Esophagus muscularis mucosa (tissue), 4 donors: ENCODE measurements at regions not wholly inside any gene's neighbourhood (a gene's known extent, or its start where the extent isn't known, plus 50 kb on each side); places are given as distances from the start of the nearest gene placed in this dataset.

Experiments
- EP300 ChIP-seq: sonication (generic); formaldehyde crosslinking; IDR thresholded peaks from one replicate; pipeline ENCODE4 v1.6.1; 2017; ENCODE audit warnings: antibody characterized with exemption
- POLR2A ChIP-seq: fragments of 450-650 bp; IDR thresholded peaks from one replicate; pipeline ENCODE4 v1.6.1; 2017; ENCODE audit warnings: antibody characterized with exemption, moderate library complexity, mild to moderate bottlenecking, low read depth
- POLR2AphosphoS5 ChIP-seq, 2 donors: sonication (generic); formaldehyde crosslinking; IDR thresholded peaks; one replicate each; pipeline ENCODE4 v1.6.1; 2017; ENCODE audit warnings: antibody characterized with exemption in 2 of 2
- TF ChIP-seq, protein P1 (sequence below), 3 experiments: fragments of 200-600 bp in 2 of 3; fragments of 450-650 bp in 1 of 3; sonication (generic) in 2 of 3; IDR thresholded peaks; one replicate each; pipeline ENCODE4 v1.5.1; 2017 to 2019; ENCODE audit warnings: antibody characterized with exemption in 3 of 3, mild to moderate bottlenecking in 2 of 3, moderate library complexity in 1 of 3

- TF ChIP-seq, protein P1, sequence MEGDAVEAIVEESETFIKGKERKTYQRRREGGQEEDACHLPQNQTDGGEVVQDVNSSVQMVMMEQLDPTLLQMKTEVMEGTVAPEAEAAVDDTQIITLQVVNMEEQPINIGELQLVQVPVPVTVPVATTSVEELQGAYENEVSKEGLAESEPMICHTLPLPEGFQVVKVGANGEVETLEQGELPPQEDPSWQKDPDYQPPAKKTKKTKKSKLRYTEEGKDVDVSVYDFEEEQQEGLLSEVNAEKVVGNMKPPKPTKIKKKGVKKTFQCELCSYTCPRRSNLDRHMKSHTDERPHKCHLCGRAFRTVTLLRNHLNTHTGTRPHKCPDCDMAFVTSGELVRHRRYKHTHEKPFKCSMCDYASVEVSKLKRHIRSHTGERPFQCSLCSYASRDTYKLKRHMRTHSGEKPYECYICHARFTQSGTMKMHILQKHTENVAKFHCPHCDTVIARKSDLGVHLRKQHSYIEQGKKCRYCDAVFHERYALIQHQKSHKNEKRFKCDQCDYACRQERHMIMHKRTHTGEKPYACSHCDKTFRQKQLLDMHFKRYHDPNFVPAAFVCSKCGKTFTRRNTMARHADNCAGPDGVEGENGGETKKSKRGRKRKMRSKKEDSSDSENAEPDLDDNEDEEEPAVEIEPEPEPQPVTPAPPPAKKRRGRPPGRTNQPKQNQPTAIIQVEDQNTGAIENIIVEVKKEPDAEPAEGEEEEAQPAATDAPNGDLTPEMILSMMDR (IDR thresholded peaks at IDR 0.05), result no peak
- TF ChIP-seq POLR2AphosphoS5 (IDR thresholded peaks at IDR 0.05) (no peak), EP300 (no peak), POLR2A (no peak)
Observed at GRCh38 chr10:3245395-3245794, 72.8 kb upstream of the PITRM1 start.
